ENCODE measurements at regions not wholly inside any gene's neighbourhood (a gene's known extent, or its start where the extent isn't known, plus 50 kb on each side); places are given as distances from the start of the nearest gene placed in this dataset.

DNA sequence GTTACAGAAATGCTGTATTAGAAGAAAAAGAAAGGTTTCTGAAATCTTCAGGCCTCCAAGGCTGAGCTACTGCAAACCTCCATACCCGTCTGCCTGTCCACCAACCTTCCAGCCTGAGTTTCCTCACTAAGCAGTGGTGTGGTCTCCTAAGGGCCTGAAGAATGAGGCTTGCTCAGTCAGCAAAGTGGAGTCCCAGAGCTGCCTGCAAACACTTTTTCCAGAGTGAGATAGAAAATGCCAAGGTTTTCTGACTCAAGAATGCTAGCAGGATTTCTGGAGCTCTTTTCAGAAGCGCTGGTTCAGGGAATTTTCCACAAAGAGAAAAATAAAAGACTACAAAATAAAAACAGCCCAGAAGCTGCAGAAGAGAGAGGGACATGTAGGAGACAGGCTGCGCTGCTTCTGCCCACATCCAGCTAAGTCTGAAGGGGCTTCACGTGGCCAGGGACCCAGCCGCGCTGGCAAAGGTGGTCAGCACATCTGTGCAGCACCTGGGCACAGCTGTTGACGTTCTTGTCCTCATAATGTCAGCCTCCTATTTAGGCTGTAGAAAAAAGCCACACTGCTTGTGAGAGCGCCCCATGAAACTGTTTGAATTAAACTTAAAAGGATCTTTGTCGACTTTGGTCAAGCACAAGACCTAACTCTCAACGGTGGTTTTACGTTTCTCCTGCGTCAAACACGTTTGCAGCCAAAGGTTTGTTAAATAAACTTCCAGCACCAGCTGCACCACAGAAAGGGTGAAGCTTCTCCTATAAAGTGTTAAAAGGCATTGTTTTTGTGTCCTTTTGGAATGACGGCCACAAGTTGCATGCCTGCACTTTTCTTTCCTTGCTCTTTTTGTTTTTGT lies 209.0 kb downstream of the THBS2 start:
- no peak for DNase-seq

DNA sequence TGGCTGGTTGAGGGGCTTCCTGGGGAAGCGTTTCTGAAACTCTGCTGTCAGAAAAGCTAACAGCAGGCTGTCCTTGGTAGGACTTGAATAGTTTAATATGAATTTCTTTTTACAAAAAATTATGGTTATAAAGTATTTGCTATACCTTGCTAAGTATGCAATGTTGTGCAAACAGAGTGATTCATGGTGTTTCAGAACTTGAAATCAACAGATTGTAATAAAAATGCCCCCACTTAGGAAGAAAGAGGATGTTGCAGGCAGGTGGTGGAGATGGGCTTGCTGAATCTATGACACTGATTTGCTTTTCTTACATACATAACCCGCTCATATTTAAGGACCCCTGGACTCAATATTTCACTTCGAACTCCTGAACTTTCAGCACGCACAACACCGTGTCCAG lies 211.6 kb downstream of the THBS2 start:
- no peak for DNase-seq

DNA sequence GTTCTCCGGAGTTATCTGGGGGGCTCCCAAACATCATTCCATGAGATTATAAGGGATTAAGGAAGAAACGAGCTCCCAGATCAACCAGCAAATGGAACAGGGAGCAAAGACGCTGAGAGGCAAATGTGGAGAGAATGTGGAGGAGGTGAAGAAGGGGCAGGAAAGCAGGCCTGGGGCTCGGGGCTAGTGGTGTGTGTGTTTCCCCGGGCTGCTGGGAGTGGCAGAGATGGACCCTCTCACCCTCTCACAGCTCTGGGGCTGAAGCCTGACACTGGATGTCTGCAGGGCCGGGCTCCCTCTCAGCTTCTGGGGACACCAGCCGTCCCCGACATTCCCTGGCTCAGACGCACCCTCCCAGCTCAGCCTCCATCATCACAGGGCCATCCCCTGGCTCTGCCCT lies 212.6 kb downstream of the THBS2 start:
- no peak for DNase-seq

DNA sequence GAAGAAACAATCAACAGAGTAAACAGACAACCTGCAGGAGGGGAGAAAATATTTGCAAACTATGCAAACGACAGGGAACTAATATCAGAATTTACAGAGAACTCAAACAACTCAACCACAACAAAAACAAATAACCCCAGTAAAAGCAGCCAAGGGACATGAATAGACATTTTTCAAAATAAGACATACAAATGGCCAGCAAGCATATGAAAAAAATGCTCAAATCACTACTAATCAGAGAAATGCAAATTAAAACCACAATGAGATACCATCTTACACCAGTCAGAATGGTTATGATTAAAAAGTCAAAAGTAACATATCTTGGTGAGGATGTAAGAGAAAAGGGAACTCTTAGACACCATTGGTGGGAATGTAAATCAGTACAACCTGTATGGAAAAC lies 215.0 kb downstream of the THBS2 start:
- DNase-seq, result no peak

DNA sequence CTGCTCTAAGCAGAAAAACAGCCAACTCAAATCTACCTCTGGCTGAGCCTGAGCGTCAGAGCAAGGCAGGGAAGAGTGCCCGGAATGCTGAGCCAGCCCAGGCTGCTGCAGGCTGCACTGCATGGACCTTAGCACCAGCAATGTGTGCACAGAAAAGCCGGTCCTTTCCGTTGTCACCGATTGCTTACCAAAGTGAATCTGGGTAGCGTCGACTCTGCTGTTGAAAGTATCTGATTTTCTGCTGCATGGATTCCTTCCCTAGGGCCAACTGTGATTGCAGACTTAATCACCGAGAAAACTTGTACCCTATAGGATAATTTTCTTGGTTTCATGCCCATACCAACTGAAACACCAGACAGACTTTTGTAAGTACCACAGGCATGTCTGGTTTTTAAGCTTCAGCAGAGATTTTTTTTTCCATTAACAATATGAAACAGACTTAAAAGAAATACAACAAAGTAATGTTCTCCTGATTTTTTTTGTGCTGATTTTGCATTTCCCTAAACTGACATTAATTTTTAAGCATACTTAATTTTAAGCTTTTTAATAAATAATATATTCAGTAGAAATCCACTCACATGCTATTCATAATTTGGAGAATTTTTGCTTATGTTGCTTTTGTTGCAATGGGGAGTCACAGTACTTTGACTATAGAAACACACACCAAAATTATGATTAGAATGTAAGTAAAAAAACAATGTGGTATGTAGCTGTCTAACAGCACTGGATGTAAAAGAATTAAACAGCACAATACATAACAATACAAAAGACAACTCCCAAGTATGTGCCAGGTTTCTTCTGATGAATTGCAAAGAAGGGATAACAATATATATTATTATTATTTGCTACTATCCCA lies 218.0 kb downstream of the THBS2 start:
- DNase-seq, result no peak

DNA sequence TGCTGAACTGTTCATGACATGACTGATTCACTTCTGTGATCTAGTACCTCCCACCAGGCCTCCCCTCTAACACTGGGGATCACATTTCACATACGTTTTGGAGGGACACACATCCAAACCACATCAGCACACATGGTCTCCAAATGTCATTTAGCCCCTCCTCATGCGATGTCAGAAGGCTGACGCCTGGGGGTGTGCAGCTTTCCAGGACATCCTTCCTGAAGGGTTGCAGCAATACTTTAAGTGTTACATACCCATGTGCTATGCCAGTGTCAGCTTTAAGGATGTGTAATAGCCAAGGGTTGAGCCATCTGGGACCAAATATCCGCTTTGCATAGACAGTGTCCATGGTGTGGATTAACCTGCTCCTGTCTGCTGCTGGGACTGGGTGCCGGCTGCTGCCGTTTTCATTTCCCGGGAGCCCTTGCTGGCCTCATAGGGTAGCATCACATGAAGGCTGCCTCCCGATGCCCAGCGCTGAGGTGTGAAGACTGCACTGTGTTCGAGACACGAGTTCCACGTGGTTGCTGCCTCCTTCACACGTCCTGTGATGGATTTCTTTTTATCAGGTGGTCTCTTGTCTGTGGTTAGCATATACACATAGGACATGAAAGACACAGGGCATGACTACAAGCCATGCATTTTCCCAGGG lies 219.0 kb downstream of the THBS2 start:
- no peak for DNase-seq

DNA sequence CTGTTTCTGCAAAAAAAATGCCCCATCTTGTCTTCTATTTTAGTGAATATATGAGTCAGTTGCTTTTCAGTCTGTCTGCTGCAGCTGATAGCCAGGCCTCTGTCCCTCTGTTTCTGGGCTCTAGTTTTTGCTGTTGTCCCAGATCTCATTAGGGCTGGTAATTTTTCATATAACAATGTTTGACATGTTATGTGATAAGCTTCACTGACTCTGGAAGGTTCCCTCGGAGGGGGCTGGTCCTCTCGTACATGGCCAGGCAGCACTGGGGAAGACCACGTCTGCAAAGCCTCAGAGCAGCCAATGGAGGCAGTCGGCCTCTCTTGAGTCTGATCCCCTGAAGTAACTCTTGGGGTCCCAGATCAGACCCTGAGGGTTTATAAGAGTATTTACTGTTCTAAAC lies 223.8 kb downstream of the THBS2 start:
- no peak for DNase-seq

DNA sequence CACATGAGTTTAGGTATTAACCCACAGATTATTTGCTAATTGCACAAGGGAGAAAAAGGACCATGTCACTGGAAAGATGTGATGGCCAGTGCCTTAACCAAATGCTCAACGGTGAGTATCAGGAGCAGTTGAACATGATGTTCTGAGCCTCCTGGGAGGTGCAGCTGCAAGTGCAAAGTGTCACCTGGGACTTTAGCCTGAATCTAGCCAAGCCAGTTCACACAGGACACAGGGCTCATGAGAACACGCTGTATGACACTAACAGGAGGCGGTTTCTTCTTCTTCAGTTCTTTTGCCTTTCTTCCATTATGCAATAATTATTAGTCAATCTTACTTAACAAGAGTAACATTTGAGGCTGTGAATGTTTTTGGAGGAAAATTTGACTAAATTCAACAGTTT lies 225.3 kb downstream of the THBS2 start:
- no peak for DNase-seq

DNA sequence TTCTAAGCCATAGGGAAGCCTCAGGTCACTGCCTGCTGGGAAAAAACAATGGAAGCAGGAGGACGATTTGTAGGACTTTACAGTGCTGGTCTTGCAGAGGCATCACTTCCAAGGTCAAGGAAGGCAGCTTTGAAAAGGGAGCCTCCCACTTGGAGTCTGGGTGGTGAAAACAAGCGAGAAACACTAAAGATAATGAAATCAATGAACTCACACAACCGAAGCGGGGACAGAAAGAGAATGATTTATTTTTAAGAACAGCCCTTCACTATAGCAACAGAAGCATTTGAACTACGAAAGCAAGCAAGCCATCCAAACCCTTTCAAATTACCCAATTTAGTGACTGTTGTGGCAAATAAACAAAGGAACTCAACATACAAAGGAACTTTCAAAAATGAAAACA lies 227.5 kb downstream of the THBS2 start:
- DNase-seq, result no peak

DNA sequence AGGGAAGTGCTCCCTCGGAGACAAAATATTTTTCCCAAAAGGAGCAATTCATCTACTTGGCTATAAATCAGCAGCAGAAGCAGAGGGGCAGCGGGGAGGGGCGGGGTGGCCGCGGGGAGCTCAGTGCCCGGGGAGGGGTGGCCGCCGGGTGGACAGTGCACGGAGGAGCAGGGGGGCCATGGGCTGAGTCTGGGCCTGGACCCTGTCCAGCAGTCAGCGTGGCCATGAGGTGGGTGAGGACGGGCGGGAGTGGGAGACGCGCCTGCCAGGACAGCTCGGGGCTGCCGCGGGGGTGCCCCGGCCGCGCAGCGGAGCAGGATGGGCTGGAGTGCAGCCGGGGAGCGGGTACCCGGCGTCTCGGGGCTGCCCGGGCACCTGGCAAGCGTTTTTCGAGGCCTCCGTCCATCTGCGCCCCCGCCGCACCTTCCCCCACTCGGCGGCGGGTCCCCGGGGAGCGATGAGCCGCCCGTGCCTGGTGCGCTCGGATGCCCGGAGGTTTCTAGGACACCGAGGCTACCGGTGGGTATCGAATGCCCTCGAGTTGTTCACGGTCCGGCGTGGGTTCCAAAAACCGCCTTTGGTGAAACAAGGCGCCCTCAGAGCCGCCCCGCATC lies 229.5 kb downstream of the THBS2 start:
- no peak for DNase-seq

DNA sequence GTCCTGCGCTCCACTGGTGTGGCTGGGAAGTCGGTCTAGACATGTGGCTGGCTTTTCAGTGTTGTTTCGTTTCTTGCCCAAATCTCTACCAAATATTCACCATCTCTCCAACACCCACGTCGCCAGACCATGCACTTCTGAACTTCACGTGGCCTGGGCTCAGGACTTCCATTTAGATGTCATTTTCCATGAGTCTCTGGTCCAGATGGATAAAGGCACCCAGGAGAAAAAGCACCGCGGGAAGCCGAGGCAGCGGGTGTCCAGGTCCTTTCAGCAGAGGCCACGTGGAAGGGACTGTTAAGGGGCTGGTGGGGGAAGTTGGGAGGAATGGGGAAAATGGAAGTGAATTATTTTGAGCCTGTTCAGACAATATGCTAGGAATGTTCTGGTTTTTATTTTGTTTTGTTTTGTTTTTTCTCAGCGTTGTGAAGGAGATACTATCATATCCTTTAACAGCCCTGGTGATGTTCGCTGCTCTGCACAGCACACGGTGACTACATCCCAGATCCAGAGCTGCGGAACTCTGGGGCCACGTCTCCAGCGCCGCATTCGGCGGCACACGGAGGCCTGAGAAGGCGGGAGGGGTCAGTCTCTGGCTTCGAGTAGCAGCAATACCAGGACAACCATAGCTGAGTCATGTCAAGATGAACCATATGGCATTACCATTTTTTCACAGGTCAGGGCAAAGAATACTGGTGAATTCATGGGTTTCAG lies 230.3 kb downstream of the THBS2 start:
- no peak for DNase-seq

DNA sequence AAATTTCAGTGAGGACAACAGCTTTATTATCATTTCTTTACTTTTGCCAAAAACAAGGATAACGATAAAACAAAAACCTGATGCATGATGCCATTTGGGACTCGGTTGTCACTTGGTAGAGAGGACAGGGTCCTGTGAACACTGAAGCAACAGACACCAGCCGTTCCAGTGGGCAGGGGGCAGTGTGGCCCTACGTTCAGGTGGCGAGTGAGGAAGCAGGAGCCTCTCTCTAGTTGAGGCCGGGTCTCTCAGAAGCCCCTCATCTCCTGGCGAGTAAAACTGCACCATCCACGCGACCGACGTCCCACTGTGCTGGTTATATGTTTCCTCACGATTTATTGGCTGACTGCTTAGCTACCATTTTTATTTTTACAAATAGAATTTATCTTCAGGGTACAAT lies 231.6 kb downstream of the THBS2 start:
- DNase-seq, result no peak

DNA sequence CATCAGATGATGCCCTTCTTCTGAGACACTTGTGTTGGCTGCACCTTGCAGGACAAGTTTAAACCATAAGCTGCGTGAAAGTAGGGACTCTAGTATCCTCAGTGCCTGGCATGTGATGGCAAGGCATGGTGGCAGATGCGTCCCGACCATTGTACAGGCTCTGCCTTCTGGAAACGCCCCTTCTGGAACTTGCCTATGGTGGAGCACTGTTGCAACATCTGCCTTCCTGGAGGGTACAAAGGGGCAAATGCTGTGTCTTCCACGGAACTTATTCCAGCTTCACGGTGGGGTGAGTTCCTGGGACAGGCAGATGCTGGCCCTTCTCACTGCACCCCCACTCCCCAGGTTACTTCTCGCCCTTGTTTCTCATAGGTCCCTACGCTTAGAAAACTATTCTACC lies 232.8 kb downstream of the THBS2 start:
- no peak for DNase-seq

DNA sequence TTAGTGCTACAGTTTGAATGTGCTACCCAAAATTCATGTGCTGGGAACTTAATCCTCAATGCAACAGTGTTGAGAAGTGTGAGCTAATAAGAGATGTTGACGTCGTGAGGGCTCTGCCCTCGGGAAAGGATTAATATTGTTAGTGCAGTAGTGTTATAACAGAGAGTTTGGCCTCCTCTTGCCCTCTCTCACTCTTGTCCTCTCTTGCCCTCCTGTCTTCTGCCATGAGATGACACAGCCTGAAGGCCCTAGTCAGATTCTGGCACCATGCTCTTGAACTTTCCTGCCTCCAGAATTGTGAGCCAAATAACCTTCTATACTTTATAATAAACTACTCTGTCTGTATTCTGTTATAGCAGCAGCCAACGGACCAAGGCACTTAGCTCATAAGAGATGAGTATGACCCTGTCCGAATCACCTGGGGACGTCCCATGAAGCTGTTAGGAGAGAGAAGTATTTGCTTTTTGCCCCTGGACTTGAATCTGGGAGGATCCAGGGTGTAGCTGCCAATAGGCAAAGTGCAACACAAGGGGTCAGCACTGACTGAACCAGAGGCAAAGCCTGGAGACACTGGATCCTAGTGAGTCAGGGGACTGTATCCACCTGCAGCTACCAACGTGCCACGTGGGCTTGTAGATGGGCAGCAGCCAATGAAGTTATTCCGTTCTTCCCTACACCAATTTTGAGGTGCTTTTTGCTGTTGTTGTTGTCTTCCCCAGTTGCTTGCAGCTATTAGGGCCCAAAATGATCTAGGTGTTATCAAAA lies 233.7 kb downstream of the THBS2 start:
- no peak for DNase-seq

DNA sequence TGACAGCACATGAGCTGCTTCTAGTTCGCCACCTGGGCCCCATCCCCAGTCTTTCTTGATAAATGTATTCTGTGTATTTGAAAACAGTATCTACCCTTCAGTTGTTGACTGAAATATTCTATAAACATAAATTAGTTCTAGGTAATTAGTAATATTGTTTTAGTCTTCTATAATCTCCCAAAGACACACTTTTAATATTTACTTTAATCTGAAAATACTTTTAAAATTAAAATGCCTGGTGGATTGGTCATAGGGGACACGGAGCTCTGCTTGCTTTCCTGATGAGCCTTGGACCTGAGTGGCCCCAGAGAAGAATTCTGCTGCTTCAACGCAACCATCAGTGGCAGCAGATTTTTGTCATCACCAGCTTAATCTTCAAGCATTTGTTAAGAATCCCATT lies 234.5 kb downstream of the THBS2 start:
- no peak for DNase-seq

DNA sequence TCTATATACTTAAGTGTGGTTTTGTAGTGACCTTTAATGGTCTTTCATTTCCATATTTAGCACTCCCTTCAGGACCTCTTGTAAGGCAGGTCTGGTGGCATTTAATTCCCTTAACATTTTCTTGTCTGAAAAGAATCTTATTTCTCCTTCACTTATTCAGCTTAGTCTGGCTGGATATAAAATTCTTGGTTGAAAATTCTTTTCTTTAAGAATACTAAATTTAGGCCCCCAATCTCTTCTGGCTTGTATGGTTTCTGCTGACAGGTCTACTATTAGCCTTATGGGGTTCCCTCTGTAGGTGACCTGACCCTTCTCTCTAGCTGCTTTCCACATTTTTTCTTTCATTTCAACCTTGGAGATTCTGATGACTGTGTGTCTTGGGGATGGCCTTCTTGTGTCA lies 236.9 kb downstream of the THBS2 start:
- DNase-seq, result no peak

DNA sequence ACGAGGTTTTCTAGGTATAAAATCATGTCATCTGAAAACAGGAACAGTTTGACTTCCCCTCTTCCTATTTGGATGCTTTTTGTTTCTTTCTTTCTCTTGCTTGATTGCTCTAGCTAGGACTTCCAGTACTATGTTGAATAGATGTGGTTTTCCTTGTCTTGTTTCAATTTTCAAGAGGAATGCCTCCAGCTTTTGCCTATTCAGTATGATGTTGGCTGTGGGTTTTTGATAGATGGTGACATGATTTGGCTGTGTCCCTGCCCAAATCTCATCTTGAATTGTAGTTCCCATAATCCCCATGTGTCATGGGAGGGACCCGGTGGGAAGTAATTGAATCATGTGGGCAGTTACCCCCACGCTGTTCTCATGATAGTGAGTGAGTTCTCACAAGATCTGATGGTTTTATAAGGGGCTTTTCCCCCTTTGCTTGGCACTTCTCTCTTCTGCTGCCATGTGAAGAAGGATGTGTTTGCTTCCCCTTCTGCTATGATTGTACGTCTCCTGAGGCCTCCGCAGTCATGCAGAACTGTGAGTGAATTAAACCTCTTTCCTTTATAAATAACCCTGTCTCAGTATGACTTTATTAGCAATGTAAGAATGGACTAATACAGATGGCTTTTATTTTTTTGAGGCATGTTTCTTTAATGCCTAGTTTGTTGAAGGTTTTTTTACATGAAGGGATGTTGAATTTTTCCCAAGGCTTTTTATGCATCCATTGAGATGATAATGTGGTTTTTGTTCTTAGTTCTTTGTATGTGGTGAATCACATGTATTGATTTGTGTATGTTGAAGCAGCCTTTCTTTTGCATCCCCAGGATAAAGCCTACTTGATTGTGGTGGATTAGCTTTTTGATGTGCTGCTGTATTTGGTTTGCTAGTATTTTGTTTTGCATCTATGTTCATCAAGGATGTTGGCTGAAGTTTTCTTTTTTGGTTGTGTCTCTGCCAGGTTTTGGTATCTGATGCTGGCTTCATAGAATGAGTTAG lies 239.1 kb downstream of the THBS2 start:
- no peak for DNase-seq

DNA sequence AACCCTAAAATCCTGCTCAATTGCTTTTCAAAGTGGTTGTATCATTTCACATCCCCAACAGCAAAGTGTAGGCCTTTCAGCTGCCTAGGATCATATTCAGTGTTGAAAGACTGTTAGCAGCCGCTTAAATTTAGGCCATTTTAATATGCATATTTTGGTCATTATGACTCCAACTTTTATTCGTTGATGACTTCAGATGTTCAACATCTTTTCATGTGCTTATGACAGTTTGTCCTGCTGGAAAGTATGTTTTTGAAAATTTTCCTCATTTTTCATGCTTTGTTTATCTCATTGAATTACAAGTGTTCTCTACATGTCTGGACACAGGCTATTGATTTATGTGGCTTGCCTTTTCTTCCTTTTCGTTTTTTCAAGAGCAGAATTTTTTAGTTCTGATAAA lies 244.0 kb downstream of the THBS2 start:
- DNase-seq, result no peak

DNA sequence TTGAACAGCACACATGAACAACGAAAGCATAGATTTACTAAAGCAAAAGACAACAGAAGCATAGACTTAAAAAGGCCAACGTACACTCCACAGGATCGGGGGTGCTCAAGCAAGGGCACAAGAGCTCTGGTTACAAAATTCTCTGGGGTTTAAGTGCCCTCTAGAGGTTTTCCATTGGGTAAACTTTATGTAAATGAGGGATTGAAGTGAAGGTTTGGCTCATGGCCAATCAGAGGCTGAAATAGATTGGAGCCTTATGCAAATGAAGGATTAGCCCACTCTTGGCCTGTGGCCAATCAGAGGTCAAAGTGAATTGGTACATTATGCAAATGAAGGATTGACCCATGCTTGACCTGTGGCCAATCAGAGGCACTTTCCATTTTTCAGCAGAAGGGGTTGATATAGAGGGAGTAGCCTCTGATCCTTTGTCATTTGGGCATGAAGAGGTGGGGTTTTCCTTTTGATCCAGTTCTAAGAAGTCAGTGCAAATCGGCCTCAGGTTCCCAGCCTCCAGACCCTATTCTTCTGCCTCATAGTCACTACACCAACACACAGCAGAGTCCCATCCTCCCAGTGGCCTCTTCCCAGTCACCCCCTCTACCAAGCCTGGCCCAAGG lies 244.9 kb downstream of the THBS2 start:
- DNase-seq, result no peak

DNA sequence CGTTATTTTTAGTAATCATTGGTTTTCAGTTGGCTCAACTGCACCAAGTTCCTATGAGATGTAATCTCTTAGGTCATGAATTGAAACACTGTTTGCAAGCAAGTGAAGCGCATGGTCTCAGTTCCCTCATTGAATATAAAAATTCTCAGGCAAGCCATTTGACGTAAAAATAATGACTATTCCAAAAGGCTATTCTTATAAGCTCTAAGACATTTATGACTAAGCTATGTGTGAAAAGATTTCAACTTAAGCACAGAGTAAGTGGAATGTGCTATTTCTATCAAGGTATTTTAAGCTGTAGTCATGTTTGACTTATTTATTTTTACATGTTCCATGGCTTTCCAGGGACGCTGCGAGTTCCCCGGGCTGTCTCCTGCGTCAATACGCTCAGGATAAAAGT lies 248.5 kb downstream of the THBS2 start:
- no peak for DNase-seq

Data from stimulated activated naive CD4-positive, alpha-beta T cell (primary cell).